Fibroblast of lung (primary cell): ENCODE measurements at regions not wholly inside any gene's neighbourhood (a gene's known extent, or its start where the extent isn't known, plus 50 kb on each side); places are given as distances from the start of the nearest gene placed in this dataset.

Experiments used
- DNase-seq, 2 donors: peaks; one replicate each; pipeline versions ENCODE4 v3.0.0 to v3.0.0-alpha.2; 2010; ENCODE audit warnings: low read depth in 2 of 2
- H2AFZ ChIP-seq: 2 replicates; pipeline ENCODE4 v1.5.1; 2012; ENCODE audit warnings: low read length, control low read depth, inconsistent platforms
- H3K27ac ChIP-seq: 2 replicates; pipeline ENCODE4 v1.5.1; 2011; ENCODE audit warnings: low read length, control low read depth; ENCODE audit not compliant: insufficient read depth
- H3K27me3 ChIP-seq: 2 replicates; pipeline ENCODE4 v1.5.1; 2011; ENCODE audit warnings: mild to moderate bottlenecking, low read length; ENCODE audit not compliant: control insufficient read depth, insufficient read depth
- H3K36me3 ChIP-seq: 2 replicates; pipeline ENCODE4 v1.5.1; 2011; ENCODE audit warnings: low read length; ENCODE audit not compliant: control insufficient read depth, insufficient read depth
- H3K4me1 ChIP-seq: 2 replicates; pipeline ENCODE4 v1.5.1; 2011; ENCODE audit warnings: low read length; ENCODE audit not compliant: control insufficient read depth, insufficient read depth; ENCODE audit errors: extremely low read depth
- H3K4me2 ChIP-seq: 2 replicates; pipeline ENCODE4 v1.5.1; 2011; ENCODE audit warnings: low read length, control low read depth; ENCODE audit not compliant: insufficient read depth; ENCODE audit errors: extremely low read depth
- H3K4me3 ChIP-seq, 4 experiments: fragments of 200-600 bp in 1 of 4; sonication (generic) in 1 of 4; replicated peaks in 1 of 4; 2 replicates each; pipeline ENCODE4 v1.5.1; 2011 to 2016; ENCODE audit warnings: low read length in 4 of 4, low read depth in 3 of 4, mild to moderate bottlenecking in 3 of 4, control low read depth in 2 of 4, inconsistent platforms in 1 of 4, mixed read lengths in 1 of 4; ENCODE audit not compliant: insufficient read depth in 1 of 4; ENCODE audit errors: control extremely low read depth in 1 of 4
- H3K79me2 ChIP-seq: 2 replicates; pipeline ENCODE4 v1.5.1; 2012; ENCODE audit warnings: mild to moderate bottlenecking, low read length, inconsistent platforms; ENCODE audit not compliant: control insufficient read depth, insufficient read depth
- H3K9ac ChIP-seq: 2 replicates; pipeline ENCODE4 v1.5.1; 2011; ENCODE audit warnings: mild to moderate bottlenecking, low read length, control low read depth; ENCODE audit not compliant: insufficient read depth
- H3K9me3 ChIP-seq: 2 replicates; pipeline ENCODE4 v1.5.1; 2012; ENCODE audit warnings: low read depth, low read length; ENCODE audit not compliant: control insufficient read depth, insufficient read depth
- H4K20me1 ChIP-seq: 2 replicates; pipeline ENCODE4 v1.5.1; 2011; ENCODE audit warnings: low read length; ENCODE audit not compliant: control insufficient read depth, insufficient read depth; ENCODE audit errors: extremely low read depth
- CTCF ChIP-seq, 2 donors: IDR thresholded peaks in 1 of 2; conservative IDR thresholded peaks in 1 of 2; 1 replicate in 1 of 2; 2 replicates in 1 of 2; pipeline ENCODE4 v1.5.1; 2011 to 2012; ENCODE audit warnings: low read length in 2 of 2, control low read depth in 1 of 2, inconsistent platforms in 1 of 2, low read depth in 1 of 2, mild to moderate bottlenecking in 1 of 2
- EZH2 ChIP-seq: IDR thresholded peaks from 2 replicates; pipeline ENCODE4 v1.5.1; 2012; ENCODE audit warnings: low read length, control low read depth, mild to moderate bottlenecking; ENCODE audit errors: missing control alignments

- H3K27ac ChIP-seq, result no peak overlapping the region
- no peak overlapping the region for H3K4me3 ChIP-seq
- no peak overlapping the region for H3K4me2 ChIP-seq
- TF ChIP-seq CTCF (conservative IDR thresholded peaks at IDR 0.05 in 1 of 2, IDR thresholded peaks at IDR 0.05 in 1 of 2; ENCODE audit: low read depth in 1 of 2, low read length in 2 of 2) (no peak), EZH2 (no peak)
- no peaks in the 10 kb centered on the region for H4K20me1 ChIP-seq
- H3K36me3 ChIP-seq, result no peaks in the 10 kb centered on the region
- no peak overlapping the region for H3K9ac ChIP-seq
- no peaks in the 10 kb centered on the region for H3K9me3 ChIP-seq
- no peaks in the 10 kb centered on the region for H3K4me1 ChIP-seq
- no peak overlapping the region for H2AFZ ChIP-seq
- DNase-seq, result no peak
- no peaks in the 10 kb centered on the region for H3K27me3 ChIP-seq
- H3K79me2 ChIP-seq, result no peaks in the 10 kb centered on the region
Measured at GRCh38 chr22:49587987-49588386, 239.7 kb downstream of the BRD1 start.

- no peak overlapping the region for H3K4me3 ChIP-seq
Measured at GRCh38 chr22:49587421-49587820, 240.3 kb downstream of the BRD1 start.

GRCh38 chr22:49586873-49587272, 240.8 kb downstream of the BRD1 start:
- no peaks in the 10 kb centered on the region for H3K4me1 ChIP-seq
- H3K27ac ChIP-seq, result no peak overlapping the region
- TF ChIP-seq EZH2, result no peak
- TF ChIP-seq CTCF (conservative IDR thresholded peaks at IDR 0.05 in 1 of 2, IDR thresholded peaks at IDR 0.05 in 1 of 2; ENCODE audit: low read depth in 1 of 2, low read length in 2 of 2), result no peak
- no peak overlapping the region for H3K9ac ChIP-seq
- H3K36me3 ChIP-seq, result no peaks in the 10 kb centered on the region
- H3K9me3 ChIP-seq, result no peaks in the 10 kb centered on the region
- H3K79me2 ChIP-seq, result no peaks in the 10 kb centered on the region
- H3K27me3 ChIP-seq, result no peaks in the 10 kb centered on the region
- no peak overlapping the region for H3K4me3 ChIP-seq
- H2AFZ ChIP-seq, result no peak overlapping the region
- no peak for DNase-seq
- no peaks in the 10 kb centered on the region for H4K20me1 ChIP-seq
- no peak overlapping the region for H3K4me2 ChIP-seq

More at GRCh38 chr22:49587421-49587820, 240.3 kb downstream of the BRD1 start:
- Histone ChIP-seq H2AFZ (no peak overlapping the region), H3K9me3 (no peaks in the 10 kb centered on the region), H3K4me1 (no peaks in the 10 kb centered on the region), H3K36me3 (no peaks in the 10 kb centered on the region), H3K4me2 (no peak overlapping the region), H4K20me1 (no peaks in the 10 kb centered on the region), H3K79me2 (no peaks in the 10 kb centered on the region), H3K27me3 (no peaks in the 10 kb centered on the region), H3K9ac (no peak overlapping the region), H3K27ac (no peak overlapping the region)
- no peak for DNase-seq
- TF ChIP-seq CTCF (conservative IDR thresholded peaks at IDR 0.05 in 1 of 2, IDR thresholded peaks at IDR 0.05 in 1 of 2; ENCODE audit: low read depth in 1 of 2, low read length in 2 of 2) (no peak), EZH2 (no peak)
